Calu3 (cell line): ENCODE measurements at regions not wholly inside any gene's neighbourhood (a gene's known extent, or its start where the extent isn't known, plus 50 kb on each side); places are given as distances from the start of the nearest gene placed in this dataset.

Source experiments
- BruUV-seq: library from RNA; stranded (reverse); fragments of 400-500 nt; replicated peaks from 2 replicates; lab custom pipeline; 2021; lab: Mats Ljungman, UMichigan
- CTCF ChIA-PET: fragments of 300-600 bp; sonication (Branson Sonifier 250); formaldehyde crosslinking; loops from one replicate; lab custom pipeline; 2022; ENCODE audit warnings: antibody characterized with exemption; lab: Charles Lee
- DNase-seq: peaks from one replicate; pipeline ENCODE4 v3.0.0; 2022
- H3K27ac Mint-ChIP-seq: one replicate; pipeline ENCODE4 v1.8.0; 2022; ENCODE audit warnings: mixed read lengths; ENCODE audit not compliant: unreplicated experiment
- H3K27me3 Mint-ChIP-seq: one replicate; pipeline ENCODE4 v1.8.0; 2022; ENCODE audit warnings: mixed read lengths; ENCODE audit not compliant: unreplicated experiment
- H3K36me3 Mint-ChIP-seq: one replicate; pipeline ENCODE4 v1.8.0; 2022; ENCODE audit warnings: mild to moderate bottlenecking, moderate library complexity, mixed read lengths; ENCODE audit not compliant: insufficient read depth, unreplicated experiment
- H3K4me1 Mint-ChIP-seq: one replicate; pipeline ENCODE4 v1.8.0; 2022; ENCODE audit warnings: mild to moderate bottlenecking, low read depth, mixed read lengths; ENCODE audit not compliant: unreplicated experiment
- H3K4me3 Mint-ChIP-seq: one replicate; pipeline ENCODE4 v1.8.0; 2022; ENCODE audit warnings: mild to moderate bottlenecking, low read depth, moderate library complexity, mixed read lengths; ENCODE audit not compliant: unreplicated experiment
- H3K9me3 Mint-ChIP-seq: one replicate; pipeline ENCODE4 v1.8.0; 2022; ENCODE audit warnings: low read depth, mixed read lengths; ENCODE audit not compliant: unreplicated experiment
- intact Hi-C: fragments of 100-400 bp; cut with micrococcal nuclease; formaldehyde crosslinking; loops from one replicate; pipeline ENCODE4 v1.10.0; 2022; ENCODE audit not compliant: unreplicated experiment
- TF ChIP-seq, protein P1 (sequence below): fragments of 200-600 bp; IDR thresholded peaks from one replicate; pipeline ENCODE4 v1.8.0; 2022; ENCODE audit warnings: antibody characterized with exemption; ENCODE audit not compliant: unreplicated experiment

DNA sequence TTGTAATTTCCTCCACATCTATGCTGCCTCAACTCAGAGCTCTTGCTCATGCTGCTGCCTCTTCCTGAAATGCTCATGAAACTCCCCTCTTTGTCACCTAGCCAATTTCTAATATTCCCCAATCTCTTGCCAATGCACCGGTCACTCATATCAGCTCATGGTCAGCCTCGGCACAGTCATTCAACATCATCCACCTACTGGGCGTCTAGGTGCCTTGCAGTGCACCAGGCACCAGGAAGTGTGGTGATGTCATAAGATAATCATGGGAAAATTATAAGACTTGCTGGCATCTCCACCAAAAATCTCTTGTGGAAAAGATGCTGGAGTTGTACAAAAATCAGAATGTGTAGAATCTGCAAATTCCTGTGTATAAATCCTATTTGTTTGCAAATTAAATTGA is 52.6 kb upstream of the RAB27B start:
- BruUV-seq: no TSS peak
- peak overlapping the region; percentile 84 for H3K27ac Mint-ChIP-seq
- H3K36me3 Mint-ChIP-seq: peaks cover 18% of the 10 kb centered on the region
- peak overlapping the region; percentile 1 for H3K4me3 Mint-ChIP-seq
- TF ChIP-seq, protein P1, sequence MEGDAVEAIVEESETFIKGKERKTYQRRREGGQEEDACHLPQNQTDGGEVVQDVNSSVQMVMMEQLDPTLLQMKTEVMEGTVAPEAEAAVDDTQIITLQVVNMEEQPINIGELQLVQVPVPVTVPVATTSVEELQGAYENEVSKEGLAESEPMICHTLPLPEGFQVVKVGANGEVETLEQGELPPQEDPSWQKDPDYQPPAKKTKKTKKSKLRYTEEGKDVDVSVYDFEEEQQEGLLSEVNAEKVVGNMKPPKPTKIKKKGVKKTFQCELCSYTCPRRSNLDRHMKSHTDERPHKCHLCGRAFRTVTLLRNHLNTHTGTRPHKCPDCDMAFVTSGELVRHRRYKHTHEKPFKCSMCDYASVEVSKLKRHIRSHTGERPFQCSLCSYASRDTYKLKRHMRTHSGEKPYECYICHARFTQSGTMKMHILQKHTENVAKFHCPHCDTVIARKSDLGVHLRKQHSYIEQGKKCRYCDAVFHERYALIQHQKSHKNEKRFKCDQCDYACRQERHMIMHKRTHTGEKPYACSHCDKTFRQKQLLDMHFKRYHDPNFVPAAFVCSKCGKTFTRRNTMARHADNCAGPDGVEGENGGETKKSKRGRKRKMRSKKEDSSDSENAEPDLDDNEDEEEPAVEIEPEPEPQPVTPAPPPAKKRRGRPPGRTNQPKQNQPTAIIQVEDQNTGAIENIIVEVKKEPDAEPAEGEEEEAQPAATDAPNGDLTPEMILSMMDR: peak; percentile 70
- H3K27me3 Mint-ChIP-seq: no peaks in the 10 kb centered on the region
- CTCF ChIA-PET: interaction anchor here (0.9 to 1.7 kb wide), 6 partner anchors 9 to 96 kb away, joined by 3 to 11 read pairs (median 6); partner anchors contain the start of gene RAB27B
- intact Hi-C loops: loop anchor here (1.0 to 2.0 kb wide), 5 partner anchors 55 to 208 kb away; no protein-coding TSS in a partner anchor
- peak; percentile 73 for DNase-seq
- no peaks in the 10 kb centered on the region for H3K9me3 Mint-ChIP-seq
- peaks cover 59% of the 10 kb centered on the region for H3K4me1 Mint-ChIP-seq

DNA sequence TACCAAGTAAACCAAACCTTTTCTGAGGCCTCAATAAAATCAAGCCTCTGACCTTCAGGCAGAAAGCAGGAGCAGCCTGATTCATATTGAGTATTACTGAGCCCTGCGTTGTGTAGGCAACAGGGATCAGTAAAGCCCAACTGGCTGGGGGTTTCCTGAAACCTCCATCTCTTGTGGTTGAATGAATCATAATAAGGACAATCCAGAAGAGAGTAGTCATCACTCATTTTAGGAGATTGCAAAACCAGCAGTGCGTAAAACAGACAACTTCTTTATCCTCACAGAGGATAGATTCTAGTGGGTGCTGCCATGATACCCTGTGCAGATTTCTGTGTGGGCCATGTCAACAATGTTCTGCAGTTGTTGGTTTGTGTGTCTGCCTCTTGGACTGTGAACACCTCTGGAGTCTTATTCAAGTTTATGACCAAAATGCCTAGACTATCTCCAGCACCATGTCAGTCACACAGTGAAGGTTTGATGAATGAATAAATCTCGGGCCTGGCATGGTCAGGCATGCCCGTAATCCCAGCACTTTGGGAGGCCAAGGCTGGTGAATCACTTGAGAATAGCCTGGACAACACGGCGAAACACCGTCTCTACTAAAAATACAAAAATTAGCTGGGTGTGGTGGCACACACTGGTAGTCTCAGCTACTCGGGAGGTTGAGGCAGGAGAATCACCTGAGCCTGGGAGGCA is 51.8 kb upstream of the RAB27B start:
- Mint-ChIP-seq H3K4me3 (peak overlapping the region; percentile 1), H3K36me3 (peaks cover 18% of the 10 kb centered on the region), H3K27ac (peak overlapping the region; percentile 84), H3K9me3 (no peaks in the 10 kb centered on the region), H3K4me1 (peaks cover 67% of the 10 kb centered on the region), H3K27me3 (no peaks in the 10 kb centered on the region)
- CTCF ChIA-PET: interaction anchor here (1.4 kb wide), 1 partner anchor 97 kb away, joined by 5 read pairs; no protein-coding TSS in a partner anchor
- peak; percentile 81 for DNase-seq
- intact Hi-C loops: loop anchor here (1.0 to 2.0 kb wide), 4 partner anchors 54 to 207 kb away; no protein-coding TSS in a partner anchor
- BruUV-seq: no TSS peak
- TF ChIP-seq, protein P1: no peak

DNA sequence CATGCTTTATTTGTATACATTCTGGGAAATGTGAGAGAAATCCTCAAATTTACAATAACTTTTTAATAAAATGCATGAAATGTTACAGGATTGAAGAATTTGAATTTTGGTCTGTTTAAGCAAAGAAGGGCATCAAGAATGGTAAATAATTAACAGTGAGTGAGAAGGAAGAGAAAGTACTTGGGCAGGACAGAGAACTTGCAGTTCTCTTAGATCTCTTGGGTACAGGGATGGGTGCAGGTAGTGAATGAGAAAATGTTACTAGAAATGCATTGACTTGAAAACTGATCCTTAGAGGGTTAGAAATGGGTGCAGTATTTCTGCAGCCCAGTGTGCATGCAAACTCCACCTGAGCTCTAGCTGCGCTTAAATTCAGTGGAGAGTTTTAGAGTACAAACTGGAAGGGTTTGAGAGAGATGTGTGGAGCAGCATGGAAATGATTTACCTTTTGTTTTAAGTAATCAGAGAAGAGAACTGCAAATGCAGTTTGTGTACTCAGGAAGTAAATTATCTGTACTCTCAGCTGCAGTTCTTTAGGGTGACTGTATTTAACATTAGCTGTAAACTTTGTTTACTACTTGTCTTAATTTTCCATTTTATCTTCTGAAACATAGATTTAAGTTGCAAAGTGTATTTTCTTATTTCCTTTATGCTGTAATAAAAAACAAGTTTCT is 51.0 kb upstream of the RAB27B start:
- TF ChIP-seq, protein P1: no peak
- intact Hi-C loops: loop anchor here (2.0 kb wide), 3 partner anchors 54 to 170 kb away; no protein-coding TSS in a partner anchor
- peak overlapping the region; percentile 1 for H3K4me3 Mint-ChIP-seq
- peaks cover 18% of the 10 kb centered on the region for H3K36me3 Mint-ChIP-seq
- DNase-seq: no peak
- H3K4me1 Mint-ChIP-seq: peaks cover 70% of the 10 kb centered on the region
- H3K27me3 Mint-ChIP-seq: no peaks in the 10 kb centered on the region
- no TSS peak for BruUV-seq
- H3K27ac Mint-ChIP-seq: peak overlapping the region; percentile 84
- H3K9me3 Mint-ChIP-seq: no peaks in the 10 kb centered on the region
- CTCF ChIA-PET: interaction anchor here (1.4 kb wide), 1 partner anchor 10 kb away, joined by 3 read pairs; no protein-coding TSS in a partner anchor

GRCh38 chr18:54777989-54778388 is 50.3 kb upstream of the RAB27B start:
- intact Hi-C loops: loop anchor here (2.0 kb wide), 3 partner anchors 53 to 169 kb away; no protein-coding TSS in a partner anchor
- H3K27ac Mint-ChIP-seq: peak overlapping the region; percentile 84
- CTCF ChIA-PET: interaction anchor here (1.4 kb wide), 1 partner anchor 11 kb away, joined by 3 read pairs; no protein-coding TSS in a partner anchor

More at GRCh38 chr18:54777989-54778388, 50.3 kb upstream of the RAB27B start:
- Mint-ChIP-seq H3K9me3 (no peaks in the 10 kb centered on the region), H3K4me3 (peak overlapping the region; percentile 1), H3K27me3 (no peaks in the 10 kb centered on the region), H3K36me3 (peaks cover 18% of the 10 kb centered on the region), H3K4me1 (peaks cover 70% of the 10 kb centered on the region)
- DNase-seq: no peak
- TF ChIP-seq, protein P1: no peak
- no TSS peak for BruUV-seq
